OCI-LY1 (cell line): ENCODE measurements at regions not wholly inside any gene's neighbourhood (a gene's known extent, or its start where the extent isn't known, plus 50 kb on each side); places are given as distances from the start of the nearest gene placed in this dataset.

Experiments
- CTCF ChIP-seq: fragments of 200-600 bp; sonication (generic), shearing (Covaris generic); IDR thresholded peaks from 2 replicates; pipeline ENCODE4 v1.5.1; 2017; ENCODE audit warnings: mild to moderate bottlenecking, antibody characterized with exemption, low read length, moderate library complexity, mixed read lengths
- EZH2 ChIP-seq: fragments of 200-600 bp; sonication (generic), shearing (Covaris generic); IDR thresholded peaks from 2 replicates; pipeline ENCODE4 v1.8.0; 2017; ENCODE audit warnings: borderline replicate concordance, mixed run types, mild to moderate bottlenecking, antibody characterized with exemption, low read length, moderate library complexity, mixed read lengths

GRCh38 chr18:10202845-10203321, 251.6 kb upstream of the APCDD1 start:
- TF ChIP-seq CTCF = no peak
- no peak for TF ChIP-seq EZH2
